Panc1 (cell line): ENCODE measurements at regions not wholly inside any gene's neighbourhood (a gene's known extent, or its start where the extent isn't known, plus 50 kb on each side); places are given as distances from the start of the nearest gene placed in this dataset.

ENCODE experiments used
- CTCF ChIP-seq: fragments of 450-650 bp; IDR thresholded peaks from 2 replicates; pipeline ENCODE4 v1.5.1; 2017; ENCODE audit warnings: mild to moderate bottlenecking
- POLR2AphosphoS5 ChIP-seq: IDR thresholded peaks from 2 replicates; pipeline ENCODE4 v1.6.1; 2012; ENCODE audit warnings: mild to moderate bottlenecking, low read depth, low read length, moderate library complexity
- REST ChIP-seq, 2 experiments: IDR thresholded peaks; 2 replicates each; pipeline ENCODE4 v1.6.1; 2011 to 2012; ENCODE audit warnings: low read depth in 2 of 2, control low read depth in 1 of 2, low read length in 1 of 2, mild to moderate bottlenecking in 1 of 2, moderate library complexity in 1 of 2; ENCODE audit not compliant: insufficient read depth in 1 of 2
- SIN3A ChIP-seq: IDR thresholded peaks from 2 replicates; pipeline ENCODE4 v1.6.1; 2012; ENCODE audit warnings: low read depth, mild to moderate bottlenecking, low read length, moderate library complexity, borderline replicate concordance; ENCODE audit not compliant: insufficient read depth

GRCh38 chr7:18202315-18203045 lies 174.8 kb upstream of the PRPS1L1 start:
- TF ChIP-seq CTCF (no peak), REST (IDR thresholded peaks at IDR 0.05; ENCODE audit: insufficient read depth in 1 of 2, low read depth in 2 of 2, low read length in 1 of 2) (no peak), POLR2AphosphoS5 (no peak), SIN3A (no peak)
